Myocyte (in vitro differentiated cells): ENCODE measurements at regions not wholly inside any gene's neighbourhood (a gene's known extent, or its start where the extent isn't known, plus 50 kb on each side); places are given as distances from the start of the nearest gene placed in this dataset.

ENCODE experiments used
- DNase-seq: peaks from one replicate; pipeline ENCODE4 v3.0.0-alpha.2; 2012; ENCODE audit warnings: low read depth

GRCh38 chr3:102747611-102748010, 312.8 kb downstream of the ZPLD1 start:
- DNase-seq = no peak

GRCh38 chr3:102748646-102749045, 313.8 kb downstream of the ZPLD1 start:
- no peak for DNase-seq

- DNase-seq = no peak
Measured at GRCh38 chr3:102750322-102750721, 315.5 kb downstream of the ZPLD1 start.

DNA sequence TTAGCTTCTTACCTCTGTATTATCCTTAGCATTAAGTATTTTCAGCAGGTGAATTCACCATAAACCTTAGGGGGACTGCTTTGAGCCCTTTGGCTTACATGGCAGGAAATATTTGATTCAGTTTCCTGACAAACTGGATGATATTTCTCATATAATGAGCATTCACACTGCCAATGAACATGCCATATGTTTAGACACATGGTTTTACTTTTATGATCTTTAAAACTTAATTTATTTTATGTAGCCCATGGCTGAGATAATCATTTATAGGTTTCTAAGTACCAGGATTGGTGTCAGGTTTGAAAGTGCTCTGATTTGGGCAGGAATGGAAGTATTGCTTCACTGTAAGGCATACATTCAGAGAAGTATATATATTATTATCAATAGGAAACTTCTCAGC, 319.1 kb downstream of the ZPLD1 start:
- no peak for DNase-seq

DNA sequence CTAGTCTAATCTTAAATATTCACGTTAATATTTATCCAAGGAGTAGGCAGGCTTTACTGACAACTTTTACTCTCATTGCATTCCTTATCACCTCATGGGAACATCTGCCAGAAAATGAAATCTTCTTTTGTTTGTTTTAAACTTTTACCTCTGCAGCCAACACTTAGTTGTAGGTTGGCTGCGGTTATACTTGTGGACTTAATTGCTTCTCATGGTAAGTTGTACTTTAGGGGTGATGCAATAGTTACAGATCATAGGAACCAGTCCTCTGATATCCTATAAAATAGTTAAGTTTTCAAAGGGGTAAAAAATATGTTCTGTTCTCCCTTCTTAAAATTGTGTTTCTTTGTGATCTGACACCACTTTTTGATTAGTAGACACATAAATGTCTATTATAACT, 321.9 kb downstream of the ZPLD1 start:
- DNase-seq = no peak

DNA sequence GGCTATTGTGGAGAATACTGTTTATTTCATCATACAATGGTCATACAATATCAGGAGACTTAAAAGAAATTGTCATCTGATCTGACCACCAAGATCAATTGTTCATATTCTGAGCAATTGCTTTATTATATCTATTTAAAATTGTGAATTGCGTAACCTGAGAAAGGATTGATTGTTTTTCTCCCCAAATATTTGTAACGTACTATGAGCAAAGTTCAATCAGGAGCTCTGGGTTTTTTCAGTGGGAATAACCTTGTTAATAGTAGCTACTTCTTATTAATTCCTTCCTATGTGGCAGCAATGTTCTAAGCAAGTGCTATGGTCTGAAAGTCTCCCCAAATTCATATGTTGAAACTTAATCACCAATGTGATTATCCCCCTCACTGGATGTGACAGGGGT, 323.1 kb downstream of the ZPLD1 start:
- no peak for DNase-seq

- no peak for DNase-seq
Measured at GRCh38 chr3:102761766-102762165, 327.0 kb downstream of the ZPLD1 start.

GRCh38 chr3:102790747-102791325, 356.0 kb downstream of the ZPLD1 start:
- no peak for DNase-seq

DNA sequence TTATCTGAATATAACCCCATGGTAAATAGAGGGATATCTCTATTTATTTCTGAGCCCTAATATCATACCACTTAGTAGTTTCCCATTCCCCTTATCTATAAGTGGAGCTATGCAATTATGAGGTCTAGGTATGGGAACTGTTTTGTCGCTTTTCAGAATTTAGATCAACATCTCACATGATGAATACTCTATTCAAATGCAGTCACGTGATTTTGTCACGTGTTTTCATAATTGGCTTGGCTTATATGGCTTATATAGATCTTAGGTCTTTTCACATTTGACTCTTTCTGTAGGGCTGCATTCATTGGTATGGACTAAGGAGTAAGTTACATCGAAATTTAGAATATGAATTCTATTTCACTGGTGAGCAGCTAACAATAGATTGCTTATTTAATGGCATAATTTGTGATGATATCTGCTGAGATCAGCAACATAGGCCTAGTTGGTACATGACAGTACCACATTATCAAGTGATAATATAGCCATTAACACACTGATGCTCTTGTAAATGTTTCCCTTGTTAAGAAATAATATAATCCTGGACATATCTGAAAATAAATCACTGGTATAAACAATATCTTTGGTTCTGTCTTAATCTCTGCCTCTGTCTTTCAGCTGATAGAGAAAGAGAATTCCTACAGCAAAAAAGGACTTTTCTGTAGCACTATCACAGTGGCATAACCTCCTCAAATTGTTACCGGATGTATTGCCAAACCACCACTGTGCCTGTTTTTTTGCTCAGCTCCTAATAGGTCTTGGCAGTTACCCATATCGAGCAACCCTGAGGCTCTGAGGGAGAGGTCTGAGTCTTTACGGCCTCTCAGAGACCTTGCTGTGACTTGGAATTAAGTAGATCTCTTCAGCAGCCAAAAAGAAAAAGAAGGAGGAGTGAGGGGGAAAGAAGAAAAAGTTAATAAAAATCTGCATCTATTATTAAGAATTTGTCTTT, 357.1 kb downstream of the ZPLD1 start:
- no peak for DNase-seq

- no peak for DNase-seq
Measured at GRCh38 chr3:102796804-102797203, 362.0 kb downstream of the ZPLD1 start.

DNA sequence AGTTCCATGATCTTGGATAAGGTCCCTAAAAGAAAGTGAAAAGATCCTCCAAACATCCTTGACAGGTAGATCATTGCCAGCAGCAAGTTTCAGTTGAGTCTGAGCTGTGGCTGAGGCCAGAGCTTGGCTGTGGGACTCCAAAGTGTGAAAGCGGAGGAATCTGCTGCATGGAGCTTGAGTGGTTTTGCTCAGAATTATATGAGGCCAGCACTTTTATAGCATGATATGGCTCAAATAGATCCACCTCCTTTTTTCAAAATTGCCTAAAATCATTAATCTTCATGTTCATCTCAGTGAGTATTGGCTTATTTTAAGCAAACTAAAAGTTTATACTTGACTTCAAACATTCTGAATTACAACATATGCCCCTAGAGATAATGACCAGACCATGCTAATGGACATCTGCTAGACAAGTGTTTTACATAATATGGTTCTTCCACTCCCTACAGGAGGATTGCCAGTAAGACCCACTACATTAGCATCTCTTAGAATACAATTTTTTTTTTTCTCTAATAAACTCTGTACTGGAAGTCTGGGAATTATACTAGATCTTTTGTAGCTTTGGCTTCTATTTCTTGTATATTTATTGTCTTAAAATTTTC, 368.1 kb downstream of the ZPLD1 start:
- DNase-seq = no peak

DNA sequence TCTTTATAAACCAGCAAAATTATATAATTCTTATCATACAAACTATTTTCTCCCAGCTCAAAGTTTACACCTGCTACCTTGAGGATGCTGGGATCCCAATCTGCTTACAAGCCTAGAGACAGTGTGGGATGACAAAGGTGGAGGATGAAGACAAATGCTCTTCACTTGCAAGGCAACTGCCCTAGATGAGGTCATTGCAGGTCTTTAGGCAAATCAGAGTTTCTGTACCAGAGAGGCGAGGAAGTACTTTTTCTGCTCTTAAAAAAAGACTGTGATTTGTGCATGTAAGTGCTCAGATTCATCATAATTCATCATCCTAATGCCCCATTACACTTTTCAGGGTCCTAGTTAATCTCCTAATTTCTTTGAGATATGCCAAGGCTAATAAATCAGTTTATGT, 376.1 kb downstream of the ZPLD1 start:
- DNase-seq = no peak

GRCh38 chr3:102826636-102827035, 391.8 kb downstream of the ZPLD1 start:
- no peak for DNase-seq

DNA sequence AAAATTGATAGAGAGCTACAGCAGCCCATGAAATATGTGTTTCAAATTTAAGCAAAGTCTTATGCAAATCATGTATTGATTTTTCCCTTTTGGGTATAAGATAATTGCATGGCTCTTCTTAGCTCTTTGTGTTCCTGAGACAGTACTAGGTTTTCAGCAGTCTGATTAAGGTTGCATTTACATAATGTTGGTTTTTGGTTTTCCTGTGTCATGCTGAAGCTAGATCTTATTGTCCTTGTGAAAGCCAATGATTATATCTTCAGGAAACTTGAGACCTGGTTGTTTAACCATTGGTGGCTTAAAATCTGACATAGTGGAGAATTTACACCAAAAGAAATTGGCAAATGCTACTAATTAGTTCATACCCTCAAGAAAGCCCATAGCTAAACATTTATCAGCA, 392.6 kb downstream of the ZPLD1 start:
- DNase-seq = no peak

DNA sequence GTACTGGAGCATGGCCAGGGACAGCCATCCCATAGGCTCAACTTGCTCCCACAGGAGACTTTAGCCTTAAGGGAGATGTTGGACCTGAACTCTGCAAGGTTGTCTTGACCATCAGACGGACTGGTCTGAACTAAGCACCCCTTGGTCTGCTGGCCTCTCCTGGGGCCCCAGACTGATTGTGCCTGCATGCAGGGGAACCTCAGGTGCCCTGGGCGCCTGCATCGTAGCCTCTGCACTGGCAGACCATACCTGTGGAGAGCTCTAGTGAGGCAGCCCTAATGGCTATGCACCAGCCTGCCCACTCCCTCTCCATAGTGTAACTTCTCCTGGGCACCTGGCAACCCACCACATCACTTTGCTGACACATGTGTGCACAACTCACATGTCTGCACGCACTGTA, 395.6 kb downstream of the ZPLD1 start:
- no peak for DNase-seq

GRCh38 chr3:102841866-102842265, 407.1 kb downstream of the ZPLD1 start:
- DNase-seq = no peak

- no peak for DNase-seq
Measured at GRCh38 chr3:102866845-102867244, 432.0 kb downstream of the ZPLD1 start.

DNA sequence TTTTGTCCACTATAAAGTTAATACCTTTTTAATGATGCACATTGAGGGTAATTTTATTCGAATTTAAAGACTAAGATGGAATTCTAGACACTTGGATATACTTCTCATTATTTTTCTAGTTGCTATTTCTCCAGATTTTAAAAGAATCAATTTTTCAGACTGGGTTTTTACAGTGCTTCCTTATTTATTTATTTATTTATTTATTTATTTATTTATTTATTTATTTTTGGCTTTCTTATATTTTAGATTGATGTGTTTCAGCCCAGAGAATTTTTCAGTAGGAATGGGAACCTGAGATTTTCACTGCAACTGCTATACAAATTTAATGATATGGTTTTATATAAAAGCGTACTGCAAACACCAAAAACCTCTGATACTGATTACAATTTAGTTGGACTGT, 448.7 kb downstream of the ZPLD1 start:
- DNase-seq = no peak

DNA sequence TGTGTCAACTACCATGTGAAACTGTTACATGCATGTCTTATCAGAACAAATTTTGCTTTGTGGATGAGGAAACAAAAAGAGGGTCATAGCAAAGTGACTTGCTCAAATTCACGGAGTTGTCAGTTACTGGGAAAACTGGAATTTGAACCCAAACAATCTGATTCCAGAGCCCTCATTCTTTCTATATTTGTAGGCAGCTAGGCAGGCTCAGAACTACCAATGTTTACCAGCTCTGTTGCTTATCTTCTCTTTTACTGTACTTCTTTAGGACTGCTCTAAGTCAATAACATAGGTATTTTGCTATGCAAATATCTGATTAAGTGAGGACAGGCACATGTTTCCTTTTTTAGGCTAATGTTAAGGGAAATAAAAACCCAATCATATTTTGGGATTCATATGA, 450.5 kb downstream of the ZPLD1 start:
- no peak for DNase-seq

DNA sequence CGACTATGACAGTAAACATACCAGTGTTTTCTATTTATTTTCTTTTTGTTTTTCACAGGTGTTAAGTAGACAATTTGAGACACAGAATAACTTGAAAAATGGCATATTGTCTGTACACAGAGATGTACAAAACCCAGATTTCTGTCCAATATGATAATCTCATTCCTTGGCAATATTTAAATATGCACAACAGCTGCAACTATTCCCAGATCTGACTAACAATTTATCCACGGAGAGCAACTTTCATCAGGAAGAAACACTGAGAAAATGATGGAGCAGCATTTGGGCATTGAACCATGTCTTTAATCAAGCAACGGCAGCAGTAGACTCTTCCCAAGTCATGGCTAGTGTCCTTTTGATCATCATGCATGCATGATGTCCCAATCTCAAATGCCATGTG, 452.6 kb downstream of the ZPLD1 start:
- no peak for DNase-seq

GRCh38 chr3:102896851-102897621, 462.2 kb downstream of the ZPLD1 start:
- no peak for DNase-seq

- no peak for DNase-seq
Measured at GRCh38 chr3:102904629-102905028, 469.8 kb downstream of the ZPLD1 start.
